Erythroblast (primary cell): ENCODE measurements at regions not wholly inside any gene's neighbourhood (a gene's known extent, or its start where the extent isn't known, plus 50 kb on each side); places are given as distances from the start of the nearest gene placed in this dataset.
"Not testable (repeated sequence)": the region's sequence is repeated elsewhere in the genome, so short reads cannot be mapped to it uniquely, and the experiment has no call there.

Source experiments
- DNase-seq, 2 experiments: peaks; one replicate each; lab custom pipeline; 2025; lab: John Stamatoyannopoulos, UW
- GATA1 ChIP-seq: IDR thresholded peaks from 2 replicates; pipeline ENCODE4 v1.6.1; 2011; ENCODE audit warnings: low read depth, mild to moderate bottlenecking, control low read depth, low read length, moderate library complexity
- POLR2A ChIP-seq: IDR thresholded peaks from 2 replicates; pipeline ENCODE4 v1.6.1; 2011; ENCODE audit warnings: mild to moderate bottlenecking, low read length

- no peak for DNase-seq
- TF ChIP-seq POLR2A (no peak), GATA1 (no peak)
These were observed 166.4 kb upstream of the NT5E start for GRCh38 chr6:85283436-85283835.

DNA sequence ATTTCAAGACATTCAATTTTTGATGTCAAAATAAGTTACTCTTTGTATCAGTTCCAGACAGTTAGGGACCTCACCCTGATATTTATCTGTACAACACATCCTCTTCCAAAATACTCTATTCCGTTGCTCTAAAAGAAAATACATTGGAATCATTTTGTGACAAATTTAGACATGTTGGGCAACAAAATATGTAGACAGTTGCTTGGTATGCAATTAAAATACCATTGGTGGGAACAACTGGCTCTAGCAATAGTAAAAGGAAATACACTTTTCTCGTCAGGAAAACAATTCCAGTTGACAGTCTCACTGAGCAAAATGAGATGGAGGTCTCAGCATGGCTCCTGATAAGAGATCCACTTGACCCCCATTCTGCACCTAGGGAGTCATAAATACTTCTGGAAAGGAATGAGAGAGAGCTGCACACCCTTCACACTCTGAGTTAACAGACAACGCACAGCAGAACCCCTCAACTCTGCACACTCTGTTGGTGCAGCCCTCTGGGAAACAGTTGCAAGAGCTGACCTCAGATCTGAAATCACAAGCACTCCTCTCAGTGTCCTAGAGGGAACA lies 171.3 kb upstream of the NT5E start:
- no peak for TF ChIP-seq POLR2A
- TF ChIP-seq GATA1, result no peak
- no peak for DNase-seq

DNA sequence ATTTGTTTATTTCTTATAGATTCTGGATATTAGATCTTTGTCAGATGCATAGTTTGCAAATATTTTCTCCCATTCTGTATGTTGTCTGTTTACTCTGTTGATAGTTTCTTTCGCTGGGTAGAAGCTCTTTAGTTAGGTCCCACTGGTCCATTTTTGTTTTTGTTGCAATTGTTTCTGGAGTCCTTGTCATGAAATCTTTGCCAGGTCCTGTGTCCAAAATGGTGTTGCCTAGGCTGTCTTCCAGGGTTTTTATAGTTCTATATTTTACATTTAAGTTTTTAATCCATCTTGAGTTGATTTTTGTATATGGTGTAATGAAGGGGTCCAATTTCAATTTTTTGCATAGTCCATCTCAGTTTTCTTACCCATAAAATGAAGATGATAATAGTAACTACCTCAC lies 173.9 kb upstream of the NT5E start:
- not testable (repeated sequence) for DNase-seq

DNA sequence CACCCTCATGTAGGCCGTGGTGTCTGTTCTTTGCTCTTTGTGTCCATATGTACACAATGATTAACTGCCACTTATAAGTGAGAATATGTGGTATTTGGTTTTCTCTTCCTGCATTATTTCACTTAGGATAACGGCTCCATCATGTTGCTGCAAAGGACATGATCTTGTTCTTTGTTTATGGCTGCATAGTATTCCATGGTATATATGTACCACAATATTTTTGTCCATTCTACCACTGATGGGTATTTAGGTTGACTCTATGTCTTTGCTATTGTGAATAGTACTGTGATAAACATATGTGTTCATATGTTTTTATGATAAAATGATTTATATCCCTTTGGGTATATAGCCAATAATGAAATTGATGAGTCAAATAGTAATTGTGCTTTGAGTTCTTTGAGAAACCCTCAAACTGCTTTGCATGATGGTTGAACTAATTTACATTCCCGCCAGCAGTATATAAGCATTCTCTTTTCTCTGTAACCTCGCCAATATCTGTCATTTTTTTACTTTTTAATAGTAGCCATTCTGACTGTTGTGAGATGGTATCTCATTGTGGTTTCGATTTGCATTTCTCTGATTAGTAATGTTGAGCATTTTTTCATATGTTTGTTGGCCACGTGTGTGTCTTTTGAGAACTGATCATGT lies 174.4 kb upstream of the NT5E start:
- TF ChIP-seq POLR2A, result no peak
- no peak for TF ChIP-seq GATA1
- DNase-seq, result no peak

GRCh38 chr6:85273870-85274269 lies 176.0 kb upstream of the NT5E start:
- TF ChIP-seq POLR2A (no peak), GATA1 (no peak)
- no peak for DNase-seq

- TF ChIP-seq GATA1, result no peak
- no peak for TF ChIP-seq POLR2A
- DNase-seq, result no peak
These were observed 176.8 kb upstream of the NT5E start for GRCh38 chr6:85273046-85273445.

- TF ChIP-seq POLR2A, result no peak
- no peak for TF ChIP-seq GATA1
- DNase-seq, result no peak
These were observed 177.3 kb upstream of the NT5E start for GRCh38 chr6:85272592-85272991.

- DNase-seq, result no peak
- no peak for TF ChIP-seq GATA1
- no peak for TF ChIP-seq POLR2A
These were observed 187.3 kb upstream of the NT5E start for GRCh38 chr6:85262621-85263020.

GRCh38 chr6:85261271-85261670 lies 188.6 kb upstream of the NT5E start:
- TF ChIP-seq POLR2A, result no peak
- no peak for DNase-seq

- no peak for TF ChIP-seq GATA1
- no peak for TF ChIP-seq POLR2A
- no peak for DNase-seq
These were observed 194.2 kb upstream of the NT5E start for GRCh38 chr6:85255661-85256060.

DNA sequence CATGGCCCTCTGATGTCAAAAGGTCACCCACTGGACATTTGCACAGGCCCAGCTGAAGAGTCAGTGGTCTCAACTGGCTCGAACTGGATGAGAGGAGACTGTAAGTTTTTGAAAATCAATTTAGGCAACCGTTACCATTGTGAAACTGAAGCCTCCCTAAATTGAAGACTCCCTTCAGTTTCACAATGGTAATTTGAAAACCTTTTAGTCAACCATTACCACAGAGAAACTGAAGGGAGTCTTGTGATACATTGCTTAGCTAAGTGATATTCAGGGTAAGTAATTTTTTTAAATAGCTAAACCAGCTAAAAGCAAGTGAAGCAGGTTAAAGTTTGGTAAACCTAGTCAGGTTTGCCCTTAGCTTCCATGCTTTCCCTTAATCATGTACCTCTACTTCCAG lies 197.3 kb upstream of the NT5E start:
- DNase-seq, result no peak
- TF ChIP-seq GATA1 (no peak), POLR2A (no peak)

GRCh38 chr6:85252085-85252484 lies 197.8 kb upstream of the NT5E start:
- TF ChIP-seq GATA1, result no peak
- TF ChIP-seq POLR2A, result no peak
- no peak for DNase-seq

DNA sequence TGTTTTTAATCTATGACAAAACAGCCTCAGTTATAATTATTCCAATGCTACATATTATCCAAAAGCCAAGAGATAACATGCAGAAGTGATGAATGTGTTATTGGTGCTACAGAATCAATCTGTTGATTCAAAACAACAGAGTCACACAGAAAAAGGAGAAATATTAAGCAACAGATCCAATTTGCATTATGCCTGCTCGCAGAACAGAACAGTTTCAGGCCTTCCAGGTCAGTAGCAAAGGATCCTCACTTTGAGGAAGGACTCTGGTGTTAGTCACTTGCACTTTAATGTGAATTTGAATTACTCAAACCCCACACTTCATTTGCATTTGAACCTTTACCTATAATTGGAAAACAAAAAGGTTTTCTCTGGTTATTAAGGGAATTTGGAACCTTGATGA lies 198.6 kb upstream of the NT5E start:
- no peak for DNase-seq
- TF ChIP-seq GATA1 (no peak), POLR2A (no peak)

DNA sequence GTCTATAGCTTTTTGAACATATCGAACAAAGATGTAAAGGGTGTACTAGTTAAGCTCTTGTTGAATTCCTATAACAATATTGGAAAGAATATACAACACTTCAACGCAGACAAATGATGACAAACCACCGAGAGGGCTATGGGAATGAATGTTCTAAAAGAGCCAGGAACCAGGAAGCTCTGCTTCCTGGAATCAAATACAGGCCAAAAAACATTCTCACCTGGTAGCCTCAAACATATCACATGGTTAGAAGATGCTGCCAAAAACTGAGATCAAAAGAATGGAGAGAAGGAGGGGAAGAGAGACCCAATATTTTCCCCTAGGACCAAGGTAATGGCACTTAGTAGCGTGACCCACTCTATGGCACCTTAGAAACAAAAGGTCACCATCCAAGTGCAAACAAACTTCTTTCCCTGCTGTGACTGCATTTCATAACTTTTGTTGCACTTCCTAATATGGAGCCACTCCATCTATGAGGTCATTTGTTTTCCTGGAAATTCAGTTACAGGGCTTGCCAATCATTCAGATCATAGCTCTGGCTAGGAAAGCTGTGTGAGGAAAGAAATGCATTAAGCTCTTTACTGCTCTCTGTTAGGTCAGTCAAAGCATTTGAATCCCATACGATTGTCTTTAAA lies 199.2 kb upstream of the NT5E start:
- TF ChIP-seq GATA1, result no peak
- TF ChIP-seq POLR2A, result no peak
- DNase-seq, result no peak

DNA sequence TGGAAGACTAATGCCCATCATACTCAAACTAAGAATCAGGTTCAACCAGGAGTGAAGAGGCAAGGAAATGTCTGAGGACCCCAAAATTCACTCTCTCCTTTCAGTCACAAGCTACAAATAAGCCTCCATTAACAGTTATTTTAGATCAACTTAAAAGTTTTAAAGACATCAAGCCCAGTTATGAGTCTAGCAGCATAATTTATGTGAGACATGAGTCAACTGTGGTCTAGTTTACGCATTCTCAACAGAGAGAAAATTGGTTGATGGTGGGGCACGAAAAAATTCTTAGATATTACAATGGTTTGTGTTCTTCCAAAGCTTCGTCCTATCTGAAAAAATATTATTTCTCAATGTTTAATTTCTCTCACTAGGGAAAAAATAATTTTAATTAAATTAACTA lies 204.9 kb upstream of the NT5E start:
- TF ChIP-seq POLR2A (no peak), GATA1 (no peak)
- no peak for DNase-seq
